ENCODE measurements at regions not wholly inside any gene's neighbourhood (a gene's known extent, or its start where the extent isn't known, plus 50 kb on each side); places are given as distances from the start of the nearest gene placed in this dataset.

DNA sequence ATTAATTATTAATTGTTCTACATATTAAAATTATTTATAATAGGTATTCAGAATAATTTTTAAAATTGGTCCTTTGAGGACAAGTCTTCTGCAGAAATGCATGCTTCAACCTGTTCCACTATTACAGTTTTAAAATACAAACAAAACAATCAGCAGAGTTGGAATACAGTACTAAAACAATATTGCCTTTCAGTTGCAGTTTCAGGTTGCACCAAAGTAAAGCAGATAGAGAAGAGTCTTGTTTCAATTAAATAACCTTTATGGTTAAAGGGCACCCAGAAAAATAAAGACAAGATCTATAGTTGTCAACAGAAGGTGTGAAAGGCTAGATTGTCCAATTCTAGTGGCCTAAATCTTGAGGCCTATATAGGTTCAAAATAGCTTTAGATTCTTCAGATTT lies 424.5 kb downstream of the FOXG1 start:
- no peaks in the 10 kb centered on the region for H3K36me3 Mint-ChIP-seq (ENCODE audit: low read depth)
- no peak overlapping the region for H3K27ac Mint-ChIP-seq
- no peak overlapping the region for H3K4me3 Mint-ChIP-seq
- no peaks in the 10 kb centered on the region for H3K4me1 Mint-ChIP-seq (ENCODE audit: low read depth)
- ATAC-seq (no peak), DNase-seq (no peak)
- CTCF ChIA-PET, result no interaction called here
- peaks cover 10% of the 10 kb centered on the region for H3K9me3 Mint-ChIP-seq (ENCODE audit: insufficient read depth)
- H3K27me3 Mint-ChIP-seq (ENCODE audit: low read depth), result no peaks in the 10 kb centered on the region
- POLR2A ChIA-PET, result no interaction called here

DNA sequence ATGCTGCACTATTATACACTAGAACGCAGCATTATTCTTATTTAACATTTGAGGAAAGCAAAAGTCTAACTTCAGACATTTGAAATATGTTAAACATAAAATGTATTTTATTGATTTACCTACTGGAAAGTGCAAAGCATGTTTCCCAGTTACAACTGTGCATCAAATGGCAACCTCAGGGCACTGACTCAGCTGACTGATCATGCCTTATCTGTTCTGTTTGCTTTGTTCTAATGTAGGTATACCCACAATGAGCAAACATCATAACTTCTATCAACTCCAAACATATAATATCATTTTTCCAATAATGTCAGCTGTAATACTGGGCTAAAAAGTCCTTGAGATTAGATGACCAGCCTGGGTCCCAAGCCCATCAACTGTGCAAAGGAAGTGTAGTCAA lies 431.0 kb downstream of the FOXG1 start:
- no peak for ATAC-seq
- Mint-ChIP-seq H3K27ac (no peak overlapping the region), H3K4me1 (ENCODE audit: low read depth) (no peaks in the 10 kb centered on the region)

DNA sequence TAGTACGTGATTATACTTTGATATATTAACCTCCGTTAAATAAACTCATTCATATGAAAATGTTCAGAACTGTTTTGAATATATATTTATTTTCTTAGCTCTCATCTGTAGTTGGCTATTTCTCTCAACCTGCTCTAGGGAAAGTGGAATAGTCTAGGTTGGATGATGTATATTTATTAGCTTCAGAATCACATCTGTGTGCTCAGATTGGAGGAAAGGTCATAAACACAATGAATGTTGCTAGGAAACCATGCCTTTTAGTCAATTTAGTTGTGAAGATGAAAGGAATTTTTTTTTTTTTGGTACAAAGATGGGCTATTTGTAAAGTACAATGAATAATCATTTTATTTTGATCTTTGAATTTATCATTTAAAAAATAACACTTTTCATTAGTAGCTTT lies 439.1 kb downstream of the FOXG1 start:
- POLR2A ChIA-PET, result no interaction called here
- ATAC-seq (no peak), DNase-seq (no peak)
- Mint-ChIP-seq H3K27me3 (ENCODE audit: low read depth) (no peaks in the 10 kb centered on the region), H3K9me3 (ENCODE audit: insufficient read depth) (peaks cover 11% of the 10 kb centered on the region), H3K4me1 (ENCODE audit: low read depth) (no peaks in the 10 kb centered on the region), H3K27ac (no peak overlapping the region), H3K36me3 (ENCODE audit: low read depth) (no peaks in the 10 kb centered on the region), H3K4me3 (no peak overlapping the region)
- CTCF ChIA-PET, result no interaction called here

More for the DNA sequence above, 431.0 kb downstream of the FOXG1 start:
- Mint-ChIP-seq H3K9me3 (ENCODE audit: insufficient read depth) (peaks cover 13% of the 10 kb centered on the region), H3K4me3 (no peak overlapping the region), H3K27me3 (ENCODE audit: low read depth) (no peaks in the 10 kb centered on the region), H3K36me3 (ENCODE audit: low read depth) (no peaks in the 10 kb centered on the region)
- ChIA-PET CTCF (no interaction called here), POLR2A (no interaction called here)
- no peak for DNase-seq

DNA sequence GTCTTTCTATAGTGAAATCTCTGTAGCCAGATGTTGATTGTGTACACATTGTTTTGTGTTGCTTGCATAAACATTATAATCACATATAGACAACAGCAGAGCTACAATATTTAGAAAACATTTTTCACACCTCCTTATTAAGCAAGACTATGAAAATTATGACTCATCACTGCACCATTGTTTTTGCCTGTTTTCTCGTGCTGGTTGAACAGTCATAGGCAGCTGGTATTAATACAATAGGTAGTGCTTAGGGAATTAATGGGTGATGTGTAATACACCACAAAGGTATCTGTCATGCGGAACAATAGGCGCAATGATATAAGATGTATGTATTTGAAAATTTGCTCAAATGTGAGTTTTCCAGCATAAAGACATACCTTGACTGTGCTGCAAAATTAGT lies 449.3 kb downstream of the FOXG1 start:
- POLR2A ChIA-PET, result no interaction called here
- DNase-seq, result no peak
- ATAC-seq, result no peak
- no peak overlapping the region for H3K4me3 Mint-ChIP-seq
- CTCF ChIA-PET, result no interaction called here
- H3K27me3 Mint-ChIP-seq (ENCODE audit: low read depth), result no peaks in the 10 kb centered on the region
- H3K4me1 Mint-ChIP-seq (ENCODE audit: low read depth), result no peaks in the 10 kb centered on the region
- H3K9me3 Mint-ChIP-seq (ENCODE audit: insufficient read depth), result no peaks in the 10 kb centered on the region
- H3K27ac Mint-ChIP-seq, result no peak overlapping the region
- no peaks in the 10 kb centered on the region for H3K36me3 Mint-ChIP-seq (ENCODE audit: low read depth)

DNA sequence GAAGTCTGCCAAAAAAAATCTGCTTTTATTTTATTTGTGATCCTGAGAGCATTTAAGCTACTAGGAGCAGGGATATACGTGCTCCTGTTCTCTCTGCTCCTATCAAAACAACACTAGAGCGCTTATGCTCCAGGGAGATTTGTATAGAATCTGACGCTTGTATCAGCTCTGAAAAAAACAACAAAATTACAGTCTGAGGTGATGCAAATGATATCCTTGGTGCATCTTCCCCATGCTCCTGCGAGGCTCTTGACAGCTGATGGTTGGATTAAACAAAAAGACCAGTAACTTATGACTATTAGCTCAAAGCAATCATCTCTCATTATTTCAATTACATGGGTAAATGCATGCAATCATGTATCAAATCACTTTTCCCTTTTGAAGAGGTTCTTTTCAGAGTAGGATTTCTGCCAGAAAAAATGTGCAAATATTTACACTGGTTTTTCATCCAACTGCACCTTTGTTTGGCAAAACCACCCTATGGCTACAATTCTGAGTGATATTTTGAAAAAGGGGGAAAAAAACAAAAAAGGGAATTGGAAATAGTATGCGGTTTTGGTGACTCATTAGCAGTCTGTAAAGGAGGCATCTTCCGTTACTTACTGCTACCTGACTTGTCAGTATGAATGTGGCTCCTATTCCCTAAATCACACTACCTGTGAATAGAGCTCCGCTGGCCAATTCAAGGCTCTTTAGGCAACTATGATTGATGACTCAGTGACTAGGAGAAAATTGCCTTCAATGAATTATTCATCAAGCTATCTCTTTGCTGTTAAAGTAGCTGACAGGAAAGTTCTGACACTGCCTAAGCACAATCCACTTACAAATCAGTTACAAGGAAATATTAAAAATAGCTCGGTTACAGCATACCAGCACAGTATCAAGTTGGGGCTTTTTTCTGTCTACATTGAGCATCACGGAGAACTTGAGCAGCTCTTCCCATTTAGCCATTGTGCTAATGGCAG lies 450.0 kb downstream of the FOXG1 start:
- H3K9me3 Mint-ChIP-seq (ENCODE audit: insufficient read depth), result no peaks in the 10 kb centered on the region

DNA sequence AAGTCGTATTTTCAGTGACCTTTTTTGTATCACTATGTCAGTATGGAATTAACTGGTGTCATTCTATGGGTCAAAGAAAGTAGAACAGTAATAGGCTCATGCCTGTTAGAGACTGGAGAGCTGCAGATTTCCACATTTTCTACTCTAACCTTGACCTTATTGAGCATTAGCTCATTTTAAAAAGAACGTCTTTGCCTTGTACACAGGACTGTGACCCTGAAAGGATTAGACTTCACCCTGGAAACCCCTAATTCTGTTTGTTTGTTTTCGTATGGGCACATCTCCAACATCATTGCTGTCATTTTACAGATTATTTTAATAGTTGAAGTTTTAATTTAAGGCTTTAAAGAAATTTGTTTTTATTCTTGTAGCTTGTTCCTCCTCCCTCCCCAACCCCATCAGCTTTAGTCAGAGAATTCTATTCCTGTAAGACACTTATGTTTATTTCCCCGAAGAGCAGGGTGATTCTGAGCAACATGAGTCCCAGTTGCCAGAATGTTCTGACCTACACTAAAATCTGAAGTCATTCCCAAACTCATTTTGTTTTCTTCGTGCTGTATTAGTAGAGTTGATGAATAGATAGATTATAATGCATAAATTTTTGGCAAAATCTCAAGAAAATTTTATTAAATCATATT lies 451.3 kb downstream of the FOXG1 start:
- CTCF ChIA-PET, result no interaction called here
- no peak for DNase-seq
- Mint-ChIP-seq H3K4me1 (ENCODE audit: low read depth) (no peaks in the 10 kb centered on the region), H3K4me3 (no peak overlapping the region), H3K27ac (no peak overlapping the region), H3K9me3 (ENCODE audit: insufficient read depth) (no peaks in the 10 kb centered on the region), H3K36me3 (ENCODE audit: low read depth) (no peaks in the 10 kb centered on the region), H3K27me3 (ENCODE audit: low read depth) (no peaks in the 10 kb centered on the region)
- POLR2A ChIA-PET, result no interaction called here
- no peak for ATAC-seq

More for the DNA sequence above, 450.0 kb downstream of the FOXG1 start:
- no peaks in the 10 kb centered on the region for H3K36me3 Mint-ChIP-seq (ENCODE audit: low read depth)
- ATAC-seq, result no peak
- no peaks in the 10 kb centered on the region for H3K27me3 Mint-ChIP-seq (ENCODE audit: low read depth)
- no peak overlapping the region for H3K27ac Mint-ChIP-seq
- H3K4me3 Mint-ChIP-seq, result no peak overlapping the region
- DNase-seq, result no peak
- H3K4me1 Mint-ChIP-seq (ENCODE audit: low read depth), result no peaks in the 10 kb centered on the region
- ChIA-PET CTCF (no interaction called here), POLR2A (no interaction called here)

DNA sequence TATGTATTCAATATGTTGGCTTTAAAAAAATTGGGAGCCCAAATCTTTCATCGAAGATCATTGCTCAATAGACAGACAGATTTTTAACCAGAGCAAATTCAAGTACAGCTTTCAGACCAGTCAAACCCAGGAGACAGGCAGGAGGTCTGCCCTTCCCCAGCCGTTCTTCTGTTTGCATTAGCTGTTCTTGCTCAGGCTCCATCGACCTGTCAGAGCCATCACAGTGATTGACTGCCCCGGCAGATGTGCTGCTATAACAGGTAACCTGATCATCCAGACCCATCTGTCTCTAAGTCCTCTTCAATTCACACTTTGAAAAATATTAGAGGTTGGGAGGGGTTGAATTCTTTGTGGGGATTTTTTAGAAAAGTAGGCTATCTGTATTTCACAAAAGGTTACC lies 453.5 kb downstream of the FOXG1 start:
- no peaks in the 10 kb centered on the region for H3K4me1 Mint-ChIP-seq (ENCODE audit: low read depth)
- DNase-seq (no peak), ATAC-seq (no peak)
- no peaks in the 10 kb centered on the region for H3K9me3 Mint-ChIP-seq (ENCODE audit: insufficient read depth)
- POLR2A ChIA-PET, result no interaction called here
- CTCF ChIA-PET, result no interaction called here
- H3K36me3 Mint-ChIP-seq (ENCODE audit: low read depth), result no peaks in the 10 kb centered on the region
- H3K4me3 Mint-ChIP-seq, result no peak overlapping the region
- H3K27ac Mint-ChIP-seq, result no peak overlapping the region
- no peaks in the 10 kb centered on the region for H3K27me3 Mint-ChIP-seq (ENCODE audit: low read depth)

DNA sequence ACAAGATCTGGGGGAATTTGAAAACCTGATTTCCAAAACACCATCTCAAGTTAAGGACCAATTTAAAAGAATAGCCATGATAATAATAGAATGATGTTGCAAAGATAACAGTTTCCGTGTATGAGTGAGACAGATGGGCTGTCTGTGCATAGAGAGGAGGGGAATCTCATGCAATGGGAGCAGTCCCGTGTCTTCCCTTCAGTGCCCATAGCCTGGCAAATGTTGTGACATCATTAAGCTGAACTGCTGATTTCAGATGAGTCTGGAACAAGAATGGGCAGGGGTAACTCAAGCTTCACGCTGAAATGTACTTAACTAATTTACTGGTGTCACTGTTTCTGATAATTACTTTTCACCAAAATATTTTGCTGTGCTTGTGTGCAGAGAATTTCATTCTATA lies 454.0 kb downstream of the FOXG1 start:
- no peaks in the 10 kb centered on the region for H3K4me1 Mint-ChIP-seq (ENCODE audit: low read depth)
- no peak overlapping the region for H3K4me3 Mint-ChIP-seq
- POLR2A ChIA-PET, result no interaction called here
- no peak for DNase-seq
- no peak overlapping the region for H3K27ac Mint-ChIP-seq
- no peaks in the 10 kb centered on the region for H3K36me3 Mint-ChIP-seq (ENCODE audit: low read depth)
- CTCF ChIA-PET, result no interaction called here
- no peaks in the 10 kb centered on the region for H3K9me3 Mint-ChIP-seq (ENCODE audit: insufficient read depth)
- no peak for ATAC-seq
- no peaks in the 10 kb centered on the region for H3K27me3 Mint-ChIP-seq (ENCODE audit: low read depth)

DNA sequence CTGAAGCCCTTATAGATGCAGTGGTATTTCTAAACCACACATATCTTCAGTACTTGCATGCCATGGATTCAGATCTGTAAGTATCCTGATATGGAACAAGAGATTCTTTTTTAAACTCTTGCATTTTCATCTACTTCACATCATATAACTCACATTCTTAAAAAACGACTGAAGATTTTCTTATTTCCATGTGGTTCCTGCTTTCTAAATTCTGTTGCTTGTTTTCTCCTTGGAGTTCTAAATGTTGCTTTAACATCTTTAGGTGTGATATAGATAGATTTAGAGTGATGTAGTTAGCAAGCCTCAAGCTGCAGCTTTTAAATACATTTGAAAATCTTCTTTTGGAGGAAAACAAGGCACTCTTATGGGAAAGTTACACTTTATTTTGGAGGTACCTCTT lies 455.4 kb downstream of the FOXG1 start:
- H3K4me1 Mint-ChIP-seq (ENCODE audit: low read depth), result no peaks in the 10 kb centered on the region
- no peak overlapping the region for H3K4me3 Mint-ChIP-seq
- no peaks in the 10 kb centered on the region for H3K9me3 Mint-ChIP-seq (ENCODE audit: insufficient read depth)
- POLR2A ChIA-PET, result no interaction called here
- no peaks in the 10 kb centered on the region for H3K36me3 Mint-ChIP-seq (ENCODE audit: low read depth)
- no peak overlapping the region for H3K27ac Mint-ChIP-seq
- CTCF ChIA-PET, result no interaction called here
- DNase-seq, result no peak
- no peaks in the 10 kb centered on the region for H3K27me3 Mint-ChIP-seq (ENCODE audit: low read depth)
- no peak for ATAC-seq

DNA sequence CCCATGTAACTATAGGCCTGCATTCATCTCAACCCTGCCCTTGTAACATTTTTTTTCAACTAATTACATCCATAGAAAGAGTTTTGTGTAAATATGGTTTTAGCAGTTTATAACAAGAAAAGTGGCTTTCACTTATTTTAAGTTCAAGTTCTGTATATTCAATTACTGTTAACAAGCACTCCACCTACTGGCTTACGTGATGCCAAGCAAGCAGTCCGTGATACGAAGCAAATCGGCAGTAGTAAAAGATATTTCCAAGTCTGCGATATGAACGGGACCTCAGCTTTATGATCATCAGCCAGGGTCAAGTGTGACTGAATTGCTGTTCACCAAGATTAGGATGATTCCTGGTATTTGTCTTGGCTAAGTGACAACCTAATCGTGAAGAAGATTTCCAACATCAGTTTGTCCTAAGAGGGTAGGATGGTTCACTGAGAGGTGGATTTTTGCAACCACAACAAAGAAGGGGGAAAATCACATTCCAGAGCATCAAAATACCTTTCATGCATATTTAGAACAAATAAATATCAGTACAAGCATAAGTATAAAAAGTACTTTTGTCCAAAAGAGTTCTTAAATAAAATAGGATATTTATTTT lies 456.2 kb downstream of the FOXG1 start:
- ATAC-seq (no peak), DNase-seq (no peak)
- no peaks in the 10 kb centered on the region for H3K9me3 Mint-ChIP-seq (ENCODE audit: insufficient read depth)
- ChIA-PET CTCF (no interaction called here), POLR2A (no interaction called here)
- H3K27ac Mint-ChIP-seq, result no peak overlapping the region
- H3K27me3 Mint-ChIP-seq (ENCODE audit: low read depth), result no peaks in the 10 kb centered on the region
- no peak overlapping the region for H3K4me3 Mint-ChIP-seq
- H3K4me1 Mint-ChIP-seq (ENCODE audit: low read depth), result no peaks in the 10 kb centered on the region
- H3K36me3 Mint-ChIP-seq (ENCODE audit: low read depth), result no peaks in the 10 kb centered on the region

DNA sequence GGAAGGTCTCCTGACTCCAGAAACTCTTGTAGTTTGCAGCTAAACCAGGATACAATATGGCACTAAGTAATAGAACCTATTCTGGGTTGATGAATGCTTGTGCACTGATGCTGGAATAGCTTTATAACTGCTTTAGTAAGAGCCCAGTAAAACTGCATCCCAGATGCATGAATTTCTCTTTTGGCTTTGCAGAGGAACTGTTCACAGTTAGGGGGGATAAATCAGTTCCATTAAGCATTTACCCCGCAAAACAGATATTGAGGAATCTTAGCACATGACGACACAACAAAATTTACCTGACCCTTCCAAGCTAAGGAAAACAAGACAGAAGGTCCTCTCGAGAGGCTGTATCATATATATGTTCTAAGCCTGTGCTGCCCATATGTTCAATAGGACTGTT lies 457.4 kb downstream of the FOXG1 start:
- DNase-seq (no peak), ATAC-seq (no peak)
- POLR2A ChIA-PET, result no interaction called here
- H3K9me3 Mint-ChIP-seq (ENCODE audit: insufficient read depth), result peaks cover 3% of the 10 kb centered on the region
- CTCF ChIA-PET, result no interaction called here
- no peak overlapping the region for H3K27ac Mint-ChIP-seq
- H3K27me3 Mint-ChIP-seq (ENCODE audit: low read depth), result no peaks in the 10 kb centered on the region
- no peaks in the 10 kb centered on the region for H3K4me1 Mint-ChIP-seq (ENCODE audit: low read depth)
- no peak overlapping the region for H3K4me3 Mint-ChIP-seq
- no peaks in the 10 kb centered on the region for H3K36me3 Mint-ChIP-seq (ENCODE audit: low read depth)

DNA sequence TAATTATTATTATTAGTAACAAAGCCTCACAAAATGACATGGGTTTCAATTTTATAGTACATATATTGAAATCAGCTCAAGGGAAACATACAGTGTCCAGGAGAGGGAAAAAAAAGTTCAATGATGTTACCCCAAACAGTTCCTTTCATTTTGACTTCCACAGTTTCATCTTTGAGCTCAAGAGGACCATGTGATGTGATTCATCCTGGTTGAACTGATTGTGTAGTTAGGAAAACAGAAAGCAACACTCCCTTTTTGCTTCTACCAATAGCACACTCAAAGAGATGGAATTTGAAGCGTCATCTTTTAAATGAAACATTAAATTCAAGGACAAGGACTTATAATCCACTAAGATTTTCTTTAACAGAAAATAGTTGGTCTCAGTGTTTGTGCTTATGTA lies 461.0 kb downstream of the FOXG1 start:
- ATAC-seq (no peak), DNase-seq (no peak)
- no peaks in the 10 kb centered on the region for H3K36me3 Mint-ChIP-seq (ENCODE audit: low read depth)
- ChIA-PET POLR2A (no interaction called here), CTCF (no interaction called here)
- no peak overlapping the region for H3K27ac Mint-ChIP-seq
- H3K4me1 Mint-ChIP-seq (ENCODE audit: low read depth), result no peaks in the 10 kb centered on the region
- no peak overlapping the region for H3K4me3 Mint-ChIP-seq
- peaks cover 3% of the 10 kb centered on the region for H3K9me3 Mint-ChIP-seq (ENCODE audit: insufficient read depth)
- H3K27me3 Mint-ChIP-seq (ENCODE audit: low read depth), result no peaks in the 10 kb centered on the region

All from activated CD8-positive, alpha-beta T cell treated with anti-CD3 and anti-CD28 coated beads, Interleukin-2, amount 10 ng/mL, durations not matched to agents 7 days and 5 days (primary cell).